Loucy (cell line): ENCODE measurements at regions not wholly inside any gene's neighbourhood (a gene's known extent, or its start where the extent isn't known, plus 50 kb on each side); places are given as distances from the start of the nearest gene placed in this dataset.

Experiments used
- H2AFZ ChIP-seq: fragments of 200-600 bp; sonication (generic); 2 replicates; pipeline ENCODE4 v1.6.0; 2016; ENCODE audit warnings: antibody characterized with exemption, mild to moderate bottlenecking, low read length, moderate library complexity
- H3F3A ChIP-seq: fragments of 200-600 bp; 2 replicates; pipeline ENCODE4 v1.6.0; 2016; ENCODE audit warnings: antibody characterized with exemption, low read depth, mild to moderate bottlenecking
- H3K27me3 ChIP-seq: fragments of 200-600 bp; sonication (generic); 2 replicates; pipeline ENCODE4 v1.6.1; 2014; ENCODE audit warnings: low read length, mild to moderate bottlenecking; ENCODE audit not compliant: insufficient read depth, poor library complexity, severe bottlenecking
- H3K36me3 ChIP-seq: fragments of 200-600 bp; sonication (generic); 2 replicates; pipeline ENCODE4 v1.6.1; 2016; ENCODE audit warnings: low read length; ENCODE audit not compliant: insufficient read depth
- H3K4me1 ChIP-seq: fragments of 200-600 bp; sonication (generic); 2 replicates; pipeline ENCODE4 v1.5.1; 2014; ENCODE audit warnings: low read length, mild to moderate bottlenecking; ENCODE audit not compliant: insufficient read depth, poor library complexity, severe bottlenecking
- H3K4me2 ChIP-seq: fragments of 200-600 bp; sonication (generic); 2 replicates; pipeline ENCODE4 v1.6.0; 2014; ENCODE audit warnings: antibody characterized with exemption, low read length, low read depth, mild to moderate bottlenecking; ENCODE audit not compliant: poor library complexity, severe bottlenecking
- H3K4me3 ChIP-seq: fragments of 200-600 bp; sonication (generic); 2 replicates; pipeline ENCODE4 v1.5.1; 2014; ENCODE audit warnings: low read length, mild to moderate bottlenecking, mixed read lengths; ENCODE audit not compliant: poor library complexity, severe bottlenecking
- H3K79me2 ChIP-seq: fragments of 200-600 bp; sonication (generic); 2 replicates; pipeline ENCODE4 v1.6.1; 2014; ENCODE audit warnings: low read length; ENCODE audit not compliant: insufficient read depth
- H3K9ac ChIP-seq: fragments of 200-600 bp; sonication (generic); 2 replicates; pipeline ENCODE4 v1.6.0; 2014; ENCODE audit warnings: mild to moderate bottlenecking, low read depth, low read length, moderate library complexity; ENCODE audit not compliant: poor library complexity, severe bottlenecking
- H3K9me2 ChIP-seq: fragments of 200-600 bp; sonication (generic); replicated peaks from 2 replicates; pipeline ENCODE4 v1.6.1; 2016; ENCODE audit warnings: low read depth, low read length, mixed read lengths
- H3K9me3 ChIP-seq: fragments of 200-600 bp; sonication (generic); 2 replicates; pipeline ENCODE4 v1.6.1; 2014; ENCODE audit warnings: mild to moderate bottlenecking, antibody characterized with exemption, low read length, low read depth; ENCODE audit not compliant: insufficient read depth
- H4K20me1 ChIP-seq: fragments of 200-600 bp; sonication (generic); 2 replicates; pipeline ENCODE4 v1.6.0; 2014; ENCODE audit warnings: antibody characterized with exemption, low read length, mild to moderate bottlenecking; ENCODE audit not compliant: insufficient read depth, poor library complexity, severe bottlenecking
- EZH2phosphoT487 ChIP-seq: fragments of 200-600 bp; IDR thresholded peaks from 2 replicates; pipeline ENCODE4 v1.6.1; 2018; ENCODE audit warnings: antibody characterized with exemption, mild to moderate bottlenecking, moderate library complexity, borderline replicate concordance
- TF ChIP-seq, protein P1 (sequence below): fragments of 200-600 bp; sonication (generic); conservative IDR thresholded peaks from 2 replicates; pipeline ENCODE4 v1.5.1; 2014; ENCODE audit warnings: mild to moderate bottlenecking, antibody characterized with exemption, low read length

DNA sequence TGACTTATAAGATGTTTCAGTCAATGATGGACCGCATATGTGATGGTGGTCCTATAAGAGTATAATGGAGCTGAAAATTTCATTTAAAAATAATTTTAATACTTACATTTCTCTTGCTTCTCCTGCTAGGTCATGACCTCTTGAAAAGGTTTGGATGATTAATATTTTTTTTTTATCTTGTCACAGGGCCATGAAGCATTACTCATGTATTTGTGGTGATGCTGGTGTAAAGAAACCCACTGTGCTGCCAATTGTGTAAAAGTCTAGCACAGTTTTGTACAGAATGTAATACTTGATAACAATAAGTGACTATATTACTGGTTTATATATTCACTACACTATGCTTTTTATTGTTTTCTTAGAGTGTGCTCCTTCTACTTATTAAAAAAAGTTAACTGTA lies 124.2 kb upstream of the CELF4 start:
- H3K36me3 ChIP-seq = no peaks in the 10 kb centered on the region
- H3K4me1 ChIP-seq = no peaks in the 10 kb centered on the region
- H3K9me3 ChIP-seq = no peaks in the 10 kb centered on the region
- no peak overlapping the region for H2AFZ ChIP-seq
- H4K20me1 ChIP-seq = no peaks in the 10 kb centered on the region
- H3K79me2 ChIP-seq = no peaks in the 10 kb centered on the region
- H3K4me2 ChIP-seq = no peak overlapping the region
- H3K4me3 ChIP-seq = no peak overlapping the region
- no peak overlapping the region for H3K9ac ChIP-seq
- no peaks in the 10 kb centered on the region for H3F3A ChIP-seq
- H3K9me2 ChIP-seq = no peaks in the 10 kb centered on the region
- H3K27me3 ChIP-seq = no peaks in the 10 kb centered on the region
- TF ChIP-seq EZH2phosphoT487 = no peak
- TF ChIP-seq, protein P1, sequence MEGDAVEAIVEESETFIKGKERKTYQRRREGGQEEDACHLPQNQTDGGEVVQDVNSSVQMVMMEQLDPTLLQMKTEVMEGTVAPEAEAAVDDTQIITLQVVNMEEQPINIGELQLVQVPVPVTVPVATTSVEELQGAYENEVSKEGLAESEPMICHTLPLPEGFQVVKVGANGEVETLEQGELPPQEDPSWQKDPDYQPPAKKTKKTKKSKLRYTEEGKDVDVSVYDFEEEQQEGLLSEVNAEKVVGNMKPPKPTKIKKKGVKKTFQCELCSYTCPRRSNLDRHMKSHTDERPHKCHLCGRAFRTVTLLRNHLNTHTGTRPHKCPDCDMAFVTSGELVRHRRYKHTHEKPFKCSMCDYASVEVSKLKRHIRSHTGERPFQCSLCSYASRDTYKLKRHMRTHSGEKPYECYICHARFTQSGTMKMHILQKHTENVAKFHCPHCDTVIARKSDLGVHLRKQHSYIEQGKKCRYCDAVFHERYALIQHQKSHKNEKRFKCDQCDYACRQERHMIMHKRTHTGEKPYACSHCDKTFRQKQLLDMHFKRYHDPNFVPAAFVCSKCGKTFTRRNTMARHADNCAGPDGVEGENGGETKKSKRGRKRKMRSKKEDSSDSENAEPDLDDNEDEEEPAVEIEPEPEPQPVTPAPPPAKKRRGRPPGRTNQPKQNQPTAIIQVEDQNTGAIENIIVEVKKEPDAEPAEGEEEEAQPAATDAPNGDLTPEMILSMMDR = no peak

DNA sequence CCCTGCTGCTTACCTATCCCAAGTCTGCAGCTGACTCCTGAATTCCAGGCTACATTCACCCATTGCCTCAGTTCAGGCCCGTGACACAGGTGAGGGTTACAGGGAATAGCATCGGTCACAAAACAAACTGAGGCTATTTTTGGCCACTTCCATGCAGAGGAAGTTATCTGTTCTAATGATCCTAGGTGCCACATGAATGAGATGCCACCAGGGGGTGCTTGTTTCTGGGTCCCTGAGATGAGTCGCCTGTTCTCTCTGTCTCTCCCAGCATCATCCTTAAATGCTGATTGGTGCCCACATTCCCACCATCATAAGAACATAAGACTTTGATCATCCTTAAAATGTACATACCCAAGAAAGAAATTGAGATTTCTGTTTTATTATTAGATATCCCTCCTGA lies 119.0 kb upstream of the CELF4 start:
- Histone ChIP-seq H3K9me3 (no peaks in the 10 kb centered on the region), H3K4me3 (no peak overlapping the region), H3K9ac (no peak overlapping the region), H3K9me2 (no peaks in the 10 kb centered on the region), H4K20me1 (no peaks in the 10 kb centered on the region), H3K4me1 (no peaks in the 10 kb centered on the region), H2AFZ (no peak overlapping the region), H3K79me2 (no peaks in the 10 kb centered on the region), H3K4me2 (no peak overlapping the region), H3K27me3 (no peaks in the 10 kb centered on the region), H3F3A (no peaks in the 10 kb centered on the region), H3K36me3 (no peaks in the 10 kb centered on the region)
- TF ChIP-seq EZH2phosphoT487 = no peak
- TF ChIP-seq, protein P1 = 0 out of 2 replicates have a peak, but pooled peaks have one; percentile 13

DNA sequence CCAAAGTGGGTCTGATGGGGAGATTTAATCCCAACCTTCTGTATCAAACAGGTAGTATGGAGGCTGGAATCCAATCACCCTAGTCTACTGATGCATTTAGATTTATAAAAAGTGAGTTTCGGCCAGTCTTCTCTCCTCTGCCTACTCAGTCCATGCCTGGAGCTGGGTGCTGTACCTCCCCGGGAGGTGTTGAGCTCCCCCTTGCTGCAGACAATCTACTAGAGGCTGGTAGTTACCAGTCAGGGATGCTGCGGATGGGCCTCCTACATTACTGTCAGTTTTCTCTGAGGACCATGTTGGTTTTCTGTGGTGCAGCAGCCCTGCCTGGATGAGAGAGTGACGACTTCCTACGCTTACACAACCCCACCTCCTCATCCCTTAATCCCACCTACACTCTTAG lies 118.6 kb upstream of the CELF4 start:
- Histone ChIP-seq H3K79me2 (no peaks in the 10 kb centered on the region), H3F3A (no peaks in the 10 kb centered on the region), H3K4me2 (no peak overlapping the region), H3K36me3 (no peaks in the 10 kb centered on the region), H3K9me2 (no peaks in the 10 kb centered on the region), H3K9me3 (no peaks in the 10 kb centered on the region), H3K9ac (no peak overlapping the region), H3K4me3 (no peak overlapping the region), H2AFZ (no peak overlapping the region), H4K20me1 (no peaks in the 10 kb centered on the region), H3K4me1 (no peaks in the 10 kb centered on the region), H3K27me3 (no peaks in the 10 kb centered on the region)
- TF ChIP-seq EZH2phosphoT487 = no peak
- TF ChIP-seq, protein P1 = no peak
